Peyer's patch (tissue), 4 donors: ENCODE measurements at regions not wholly inside any gene's neighbourhood (a gene's known extent, or its start where the extent isn't known, plus 50 kb on each side); places are given as distances from the start of the nearest gene placed in this dataset.

Experiments
- DNase-seq, 3 donors: peaks; one replicate each; pipeline ENCODE4 v3.0.0-alpha.2; 2017 to 2019
- H3K27ac ChIP-seq, 4 donors: fragments of 200-600 bp; sonication (generic); one replicate each; pipeline ENCODE4 v1.5.1; 2016 to 2019
- H3K27me3 ChIP-seq, 2 donors: fragments of 200-600 bp; sonication (generic); one replicate each; pipeline ENCODE4 v1.5.1; 2019
- H3K36me3 ChIP-seq, 3 donors: fragments of 200-600 bp; sonication (generic); one replicate each; pipeline ENCODE4 v1.5.1; 2016 to 2019
- H3K4me1 ChIP-seq, 4 donors: fragments of 200-600 bp; sonication (generic); one replicate each; pipeline ENCODE4 v1.5.1; 2016 to 2019
- H3K4me3 ChIP-seq, 4 donors: fragments of 200-600 bp; sonication (generic); 1 replicate in 3 of 4; 2 replicates in 1 of 4; pipeline ENCODE4 v1.5.1; 2016 to 2019; ENCODE audit warnings: mild to moderate bottlenecking in 1 of 4
- H3K9me3 ChIP-seq, 4 donors: fragments of 200-600 bp; sonication (generic); one replicate each; pipeline ENCODE4 v1.5.1; 2016 to 2019; ENCODE audit warnings: mild to moderate bottlenecking in 1 of 4
- POLR2A ChIP-seq, 2 donors: fragments of 450-650 bp; IDR thresholded peaks; one replicate each; pipeline ENCODE4 v1.5.1; 2017; ENCODE audit warnings: antibody characterized with exemption in 2 of 2, mild to moderate bottlenecking in 2 of 2, moderate library complexity in 2 of 2
- TF ChIP-seq, protein P1 (sequence below), 6 experiments: fragments of 450-650 bp in 4 of 6; fragments of 200-600 bp in 2 of 6; sonication (generic) in 1 of 6; IDR thresholded peaks; one replicate each; pipeline ENCODE4 v1.5.1; 2017 to 2019; ENCODE audit warnings: antibody characterized with exemption in 6 of 6, mild to moderate bottlenecking in 3 of 6, moderate library complexity in 1 of 6

DNA sequence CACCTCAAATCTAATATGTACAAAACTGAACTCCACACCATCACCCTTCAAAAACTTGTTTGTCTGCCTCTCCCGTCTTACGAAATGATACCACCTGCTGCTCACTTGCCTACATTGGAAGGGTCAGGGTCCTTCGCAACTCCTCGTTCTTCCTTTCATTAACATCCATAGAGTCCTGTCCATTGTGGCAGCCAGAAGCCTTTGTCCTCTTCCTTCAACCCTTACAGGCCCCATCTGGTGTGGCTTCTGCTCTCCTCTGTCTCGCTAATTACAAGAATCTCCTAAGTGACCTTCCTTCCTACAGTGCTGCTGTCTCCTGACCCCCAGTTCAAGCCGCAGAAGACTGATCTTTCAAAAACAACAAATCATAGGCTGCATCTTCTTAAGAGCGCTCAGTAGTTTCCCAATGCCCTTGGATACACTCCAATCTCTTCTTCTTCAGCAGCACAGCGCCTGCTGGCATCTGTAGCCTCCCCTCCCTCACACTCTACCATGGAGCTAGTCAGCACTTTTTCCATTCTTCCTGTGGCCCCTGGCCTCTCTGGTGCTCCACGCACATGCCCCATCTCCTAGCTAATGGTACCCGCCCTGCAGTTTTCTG lies 382.7 kb downstream of the LIG4 start:
- no peaks in the 10 kb centered on the region for H3K27me3 ChIP-seq
- H3K27ac ChIP-seq: no peak overlapping the region
- H3K36me3 ChIP-seq: no peaks in the 10 kb centered on the region
- DNase-seq: no peak
- H3K4me3 ChIP-seq: no peak overlapping the region
- H3K4me1 ChIP-seq: no peaks in the 10 kb centered on the region
- no peaks in the 10 kb centered on the region for H3K9me3 ChIP-seq
- TF ChIP-seq POLR2A (IDR thresholded peaks at IDR 0.05): no peak
- TF ChIP-seq, protein P1, sequence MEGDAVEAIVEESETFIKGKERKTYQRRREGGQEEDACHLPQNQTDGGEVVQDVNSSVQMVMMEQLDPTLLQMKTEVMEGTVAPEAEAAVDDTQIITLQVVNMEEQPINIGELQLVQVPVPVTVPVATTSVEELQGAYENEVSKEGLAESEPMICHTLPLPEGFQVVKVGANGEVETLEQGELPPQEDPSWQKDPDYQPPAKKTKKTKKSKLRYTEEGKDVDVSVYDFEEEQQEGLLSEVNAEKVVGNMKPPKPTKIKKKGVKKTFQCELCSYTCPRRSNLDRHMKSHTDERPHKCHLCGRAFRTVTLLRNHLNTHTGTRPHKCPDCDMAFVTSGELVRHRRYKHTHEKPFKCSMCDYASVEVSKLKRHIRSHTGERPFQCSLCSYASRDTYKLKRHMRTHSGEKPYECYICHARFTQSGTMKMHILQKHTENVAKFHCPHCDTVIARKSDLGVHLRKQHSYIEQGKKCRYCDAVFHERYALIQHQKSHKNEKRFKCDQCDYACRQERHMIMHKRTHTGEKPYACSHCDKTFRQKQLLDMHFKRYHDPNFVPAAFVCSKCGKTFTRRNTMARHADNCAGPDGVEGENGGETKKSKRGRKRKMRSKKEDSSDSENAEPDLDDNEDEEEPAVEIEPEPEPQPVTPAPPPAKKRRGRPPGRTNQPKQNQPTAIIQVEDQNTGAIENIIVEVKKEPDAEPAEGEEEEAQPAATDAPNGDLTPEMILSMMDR (IDR thresholded peaks at IDR 0.05): no peak

DNA sequence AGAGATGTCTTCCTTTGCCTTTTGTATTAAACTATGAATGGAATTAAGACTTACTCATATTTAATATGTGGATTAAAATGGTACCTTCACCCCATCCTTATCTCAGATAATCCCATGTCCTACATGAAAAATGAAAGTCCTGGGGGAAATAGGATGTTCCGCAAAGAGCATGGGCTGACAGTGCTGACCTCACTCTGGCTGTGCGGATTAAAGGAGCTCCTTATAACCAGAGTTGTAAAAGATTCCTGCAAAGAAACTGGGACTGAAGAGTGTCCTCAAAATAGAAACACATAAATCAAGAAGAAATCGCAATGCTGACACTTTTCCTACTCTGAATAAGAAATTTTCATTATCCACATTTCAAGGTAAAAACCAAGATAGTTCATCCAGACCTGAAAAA lies 384.5 kb downstream of the LIG4 start:
- DNase-seq: no peak
- TF ChIP-seq, protein P1 (IDR thresholded peaks at IDR 0.05): no peak
- no peak for TF ChIP-seq POLR2A (IDR thresholded peaks at IDR 0.05)

DNA sequence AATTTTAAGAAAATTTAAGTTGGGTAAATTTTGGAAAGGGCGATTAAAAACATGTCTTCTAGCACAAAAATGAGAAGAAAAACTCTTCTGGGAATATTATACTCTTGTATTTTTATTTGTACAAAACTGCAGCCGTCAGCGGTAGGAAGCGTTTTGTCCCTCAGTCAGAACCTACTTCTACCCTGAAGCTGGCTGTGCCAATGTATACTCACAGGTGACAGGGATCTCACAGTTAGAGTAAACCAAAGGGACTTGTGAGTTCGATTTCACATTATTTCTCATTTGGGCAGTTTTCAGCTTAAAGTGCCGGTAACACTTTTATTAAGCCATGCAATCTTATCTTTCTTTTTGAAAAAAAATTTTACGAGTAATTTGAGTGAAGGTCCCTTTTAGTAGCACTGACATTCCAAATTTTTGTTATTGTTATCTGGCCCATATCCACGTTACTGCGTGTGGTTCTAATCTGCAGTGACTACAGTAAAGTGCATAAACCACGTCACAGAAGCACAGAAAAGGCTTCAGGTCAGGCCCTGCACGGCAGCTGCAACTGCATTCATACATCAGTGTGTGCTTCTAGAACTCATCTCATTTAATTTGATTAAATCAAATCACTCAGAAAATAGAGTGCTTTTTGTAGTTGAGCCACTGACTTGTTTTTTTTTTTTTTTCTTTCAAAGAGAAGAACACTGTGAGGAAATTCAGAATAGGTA lies 387.3 kb downstream of the LIG4 start:
- H3K9me3 ChIP-seq: no peaks in the 10 kb centered on the region
- TF ChIP-seq POLR2A (IDR thresholded peaks at IDR 0.05): no peak
- TF ChIP-seq, protein P1 (IDR thresholded peaks at IDR 0.05): no peak
- no peaks in the 10 kb centered on the region for H3K36me3 ChIP-seq
- H3K27ac ChIP-seq: no peak overlapping the region
- no peak for DNase-seq
- H3K4me3 ChIP-seq: no peak overlapping the region
- H3K4me1 ChIP-seq: no peaks in the 10 kb centered on the region
- no peaks in the 10 kb centered on the region for H3K27me3 ChIP-seq

More for the DNA sequence above, 384.5 kb downstream of the LIG4 start:
- H3K4me1 ChIP-seq: no peaks in the 10 kb centered on the region
- no peak overlapping the region for H3K4me3 ChIP-seq
- no peaks in the 10 kb centered on the region for H3K9me3 ChIP-seq
- H3K27ac ChIP-seq: no peak overlapping the region
- H3K27me3 ChIP-seq: no peaks in the 10 kb centered on the region
- H3K36me3 ChIP-seq: no peaks in the 10 kb centered on the region

DNA sequence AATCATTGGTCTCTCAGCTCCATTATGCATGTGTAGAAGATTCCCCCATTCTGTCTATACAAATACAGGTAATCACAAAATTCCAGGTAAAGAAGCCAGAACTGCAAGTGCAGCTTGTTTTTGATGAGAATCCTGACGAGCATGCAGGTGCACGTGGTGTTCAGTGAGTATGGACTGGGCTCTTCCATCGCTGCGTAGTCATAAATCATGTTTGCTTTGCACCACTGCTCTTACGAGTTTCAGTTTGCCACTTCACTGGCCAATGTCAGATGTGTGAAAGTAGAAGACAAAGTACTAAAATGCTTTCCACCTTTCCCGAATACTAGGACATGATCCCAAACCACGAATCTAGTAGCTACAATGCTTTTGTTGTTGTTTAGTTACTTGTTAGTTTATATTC lies 390.7 kb downstream of the LIG4 start:
- no peak overlapping the region for H3K4me3 ChIP-seq
- no peaks in the 10 kb centered on the region for H3K36me3 ChIP-seq
- H3K4me1 ChIP-seq: no peaks in the 10 kb centered on the region
- no peaks in the 10 kb centered on the region for H3K9me3 ChIP-seq
- DNase-seq: no peak
- H3K27ac ChIP-seq: no peak overlapping the region
- TF ChIP-seq, protein P1 (IDR thresholded peaks at IDR 0.05): no peak
- TF ChIP-seq POLR2A (IDR thresholded peaks at IDR 0.05): no peak
- H3K27me3 ChIP-seq: no peaks in the 10 kb centered on the region

DNA sequence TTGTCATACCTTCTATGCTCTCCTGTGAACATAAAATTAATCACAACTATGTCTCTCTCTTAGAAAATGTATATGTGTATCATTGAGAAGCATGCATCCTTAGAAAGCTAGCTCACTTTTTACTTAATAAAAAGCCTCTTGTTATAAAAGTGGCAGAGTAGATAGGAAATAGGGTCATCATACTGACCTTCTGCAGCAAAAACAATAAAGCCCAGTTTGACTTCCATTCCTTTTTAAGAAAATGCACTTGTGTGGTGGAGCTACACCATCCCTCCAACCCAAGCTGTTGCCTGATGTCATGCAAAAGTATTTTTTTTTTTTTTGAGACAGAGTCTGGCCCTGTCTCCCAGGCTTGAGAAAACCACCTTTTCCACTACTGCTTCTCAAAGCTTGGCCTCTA lies 393.3 kb downstream of the LIG4 start:
- TF ChIP-seq, protein P1 (IDR thresholded peaks at IDR 0.05): no peak
- no peak for TF ChIP-seq POLR2A (IDR thresholded peaks at IDR 0.05)
- Histone ChIP-seq H3K27me3 (no peaks in the 10 kb centered on the region), H3K4me3 (no peak overlapping the region), H3K36me3 (no peaks in the 10 kb centered on the region), H3K4me1 (no peaks in the 10 kb centered on the region), H3K27ac (no peak overlapping the region), H3K9me3 (no peaks in the 10 kb centered on the region)
- no peak for DNase-seq
